ENCODE measurements at regions not wholly inside any gene's neighbourhood (a gene's known extent, or its start where the extent isn't known, plus 50 kb on each side); places are given as distances from the start of the nearest gene placed in this dataset.

- no peak overlapping the region for H3K9ac ChIP-seq (ENCODE audit: insufficient read depth in 1 of 2, low read depth in 2 of 2, low read length in 2 of 2)
- BruUV-seq (replicated peaks): no TSS peak
- ChIA-PET POLR2A (no interaction called here), CTCF (ENCODE audit: low intra/inter-chr PET ratio) (no interaction called here)
- H3K36me3 ChIP-seq (ENCODE audit: control insufficient read depth, insufficient read depth, low read length): no peaks in the 10 kb centered on the region
- no peak overlapping the region for H3K27ac ChIP-seq (ENCODE audit: extremely low read depth, low read depth, low read length)
- no peaks in the 10 kb centered on the region for H3K9me1 ChIP-seq (ENCODE audit: control insufficient read depth, insufficient read depth, low read length)
- H4K20me1 ChIP-seq (replicated peaks; ENCODE audit: control insufficient read depth, insufficient read depth, low read length): no peaks in the 10 kb centered on the region
- no peak overlapping the region for H2AFZ ChIP-seq (ENCODE audit: low read depth, low read length)
- no peak for FAIRE-seq
- no peak for DNase-seq (ENCODE audit: extremely low read depth in 1 of 4, low spot score in 3 of 4)
- no peaks in the 10 kb centered on the region for H3K79me2 ChIP-seq (ENCODE audit: control insufficient read depth, insufficient read depth, low read length)
- intact Hi-C loops (cut with micrococcal nuclease) (no loop called here), in situ Hi-C loops (cut with MboI) (no loop called here)
- no peak for TF ChIP-seq TBP (optimal IDR thresholded peaks at IDR 0.05; ENCODE audit: low read depth, low read length)
- no peak for TF ChIP-seq ARID3B (CRISPR knock-in tag; IDR thresholded peaks at IDR 0.05; ENCODE audit: borderline replicate concordance)
- no peak for TF ChIP-seq ZNF76 (CRISPR knock-in tag; IDR thresholded peaks at IDR 0.05; ENCODE audit: borderline replicate concordance)
- no peak for TF ChIP-seq FOSL1 (tag; conservative IDR thresholded peaks at IDR 0.05)
- 0 out of 2 replicates have a peak, but pooled peaks have one; percentile 5 for TF ChIP-seq C11orf30 (IDR thresholded peaks at IDR 0.05; ENCODE audit: low read depth)
- TF ChIP-seq, protein P1, sequence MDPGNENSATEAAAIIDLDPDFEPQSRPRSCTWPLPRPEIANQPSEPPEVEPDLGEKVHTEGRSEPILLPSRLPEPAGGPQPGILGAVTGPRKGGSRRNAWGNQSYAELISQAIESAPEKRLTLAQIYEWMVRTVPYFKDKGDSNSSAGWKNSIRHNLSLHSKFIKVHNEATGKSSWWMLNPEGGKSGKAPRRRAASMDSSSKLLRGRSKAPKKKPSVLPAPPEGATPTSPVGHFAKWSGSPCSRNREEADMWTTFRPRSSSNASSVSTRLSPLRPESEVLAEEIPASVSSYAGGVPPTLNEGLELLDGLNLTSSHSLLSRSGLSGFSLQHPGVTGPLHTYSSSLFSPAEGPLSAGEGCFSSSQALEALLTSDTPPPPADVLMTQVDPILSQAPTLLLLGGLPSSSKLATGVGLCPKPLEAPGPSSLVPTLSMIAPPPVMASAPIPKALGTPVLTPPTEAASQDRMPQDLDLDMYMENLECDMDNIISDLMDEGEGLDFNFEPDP (CRISPR knock-in tag; IDR thresholded peaks at IDR 0.05): no peak
- TF ChIP-seq MLX (CRISPR knock-in tag; conservative IDR thresholded peaks at IDR 0.05): no peak
- TF ChIP-seq ZNF644 (tag; IDR thresholded peaks at IDR 0.05; ENCODE audit: low read depth): no peak
- TF ChIP-seq, protein P2, sequence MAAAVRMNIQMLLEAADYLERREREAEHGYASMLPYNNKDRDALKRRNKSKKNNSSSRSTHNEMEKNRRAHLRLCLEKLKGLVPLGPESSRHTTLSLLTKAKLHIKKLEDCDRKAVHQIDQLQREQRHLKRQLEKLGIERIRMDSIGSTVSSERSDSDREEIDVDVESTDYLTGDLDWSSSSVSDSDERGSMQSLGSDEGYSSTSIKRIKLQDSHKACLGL (CRISPR knock-in tag; IDR thresholded peaks at IDR 0.05; ENCODE audit: borderline replicate concordance, poor library complexity, severe bottlenecking): no peak
- TF ChIP-seq, protein P3, sequence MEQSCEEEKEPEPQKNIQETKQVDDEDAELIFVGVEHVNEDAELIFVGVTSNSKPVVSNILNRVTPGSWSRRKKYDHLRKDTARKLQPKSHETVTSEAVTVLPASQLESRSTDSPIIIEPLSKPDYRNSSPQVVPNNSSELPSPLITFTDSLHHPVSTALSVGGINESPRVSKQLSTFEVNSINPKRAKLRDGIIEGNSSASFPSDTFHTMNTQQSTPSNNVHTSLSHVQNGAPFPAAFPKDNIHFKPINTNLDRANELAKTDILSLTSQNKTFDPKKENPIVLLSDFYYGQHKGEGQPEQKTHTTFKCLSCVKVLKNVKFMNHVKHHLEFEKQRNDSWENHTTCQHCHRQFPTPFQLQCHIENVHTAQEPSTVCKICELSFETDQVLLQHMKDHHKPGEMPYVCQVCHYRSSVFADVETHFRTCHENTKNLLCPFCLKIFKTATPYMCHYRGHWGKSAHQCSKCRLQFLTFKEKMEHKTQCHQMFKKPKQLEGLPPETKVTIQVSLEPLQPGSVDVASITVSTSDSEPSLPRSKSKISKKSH (CRISPR knock-in tag; IDR thresholded peaks at IDR 0.05): no peak
- TF ChIP-seq, protein P4, sequence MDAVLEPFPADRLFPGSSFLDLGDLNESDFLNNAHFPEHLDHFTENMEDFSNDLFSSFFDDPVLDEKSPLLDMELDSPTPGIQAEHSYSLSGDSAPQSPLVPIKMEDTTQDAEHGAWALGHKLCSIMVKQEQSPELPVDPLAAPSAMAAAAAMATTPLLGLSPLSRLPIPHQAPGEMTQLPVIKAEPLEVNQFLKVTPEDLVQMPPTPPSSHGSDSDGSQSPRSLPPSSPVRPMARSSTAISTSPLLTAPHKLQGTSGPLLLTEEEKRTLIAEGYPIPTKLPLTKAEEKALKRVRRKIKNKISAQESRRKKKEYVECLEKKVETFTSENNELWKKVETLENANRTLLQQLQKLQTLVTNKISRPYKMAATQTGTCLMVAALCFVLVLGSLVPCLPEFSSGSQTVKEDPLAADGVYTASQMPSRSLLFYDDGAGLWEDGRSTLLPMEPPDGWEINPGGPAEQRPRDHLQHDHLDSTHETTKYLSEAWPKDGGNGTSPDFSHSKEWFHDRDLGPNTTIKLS (IDR thresholded peaks at IDR 0.05; ENCODE audit: borderline replicate concordance, low read depth): no peak
- peak; percentile 43 for TF ChIP-seq ZNF316 (IDR thresholded peaks at IDR 0.05)
- no peaks in the 10 kb centered on the region for H3K4me1 ChIP-seq (replicated peaks in 1 of 2; ENCODE audit: control insufficient read depth in 2 of 2, insufficient read depth in 2 of 2, low read length in 2 of 2)
- ATAC-seq: no peak
- H3K4me2 ChIP-seq (ENCODE audit: insufficient read depth, low read length): no peak overlapping the region
- WGBS (ENCODE audit: insufficient coverage, low coverage, missing lambda C conversion rate): 1% methylated on average over 5 of the region's 5 CpGs
- H3K4me3 ChIP-seq: no peak overlapping the region
- no peaks in the 10 kb centered on the region; the same call in 1 of the 2 replicates for H3K9me3 ChIP-seq (replicated peaks; ENCODE audit: control insufficient read depth, insufficient read depth, low read depth, low read length)
- H3K27me3 ChIP-seq (ENCODE audit: control insufficient read depth in 2 of 2, insufficient read depth in 2 of 2, low read length in 2 of 2): no peaks in the 10 kb centered on the region
Observed at GRCh38 chr1:232303222-232303620, 326.7 kb downstream of the SIPA1L2 start.

All from K562 (cell line).